GM18517 (cell line): ENCODE measurements at regions not wholly inside any gene's neighbourhood (a gene's known extent, or its start where the extent isn't known, plus 50 kb on each side); places are given as distances from the start of the nearest gene placed in this dataset.

Experiments
- ATAC-seq: cut with Tn5 transposase; IDR thresholded peaks from one replicate; pipeline ENCODE4 v1.9.1; 2021; ENCODE audit warnings: mild to moderate bottlenecking, moderate library complexity; ENCODE audit not compliant: unreplicated experiment

- no peak for ATAC-seq
These were observed 226.3 kb upstream of the LDB2 start for GRCh38 chr4:17124767-17125166.

GRCh38 chr4:17120761-17121160 is 222.3 kb upstream of the LDB2 start:
- ATAC-seq, result no peak

- no peak for ATAC-seq
These were observed 219.3 kb upstream of the LDB2 start for GRCh38 chr4:17117746-17118145.

- ATAC-seq, result no peak
These were observed 217.1 kb upstream of the LDB2 start for GRCh38 chr4:17115583-17115982.

- ATAC-seq, result no peak
These were observed 213.8 kb upstream of the LDB2 start for GRCh38 chr4:17112292-17112659.

- no peak for ATAC-seq
These were observed 210.7 kb upstream of the LDB2 start for GRCh38 chr4:17109126-17109525.

GRCh38 chr4:17103231-17103630 is 204.8 kb upstream of the LDB2 start:
- no peak for ATAC-seq

GRCh38 chr4:17098996-17099395 is 200.6 kb upstream of the LDB2 start:
- no peak for ATAC-seq

GRCh38 chr4:17098401-17098800 is 200.0 kb upstream of the LDB2 start:
- ATAC-seq, result no peak

- no peak for ATAC-seq
These were observed 198.9 kb upstream of the LDB2 start for GRCh38 chr4:17097362-17097761.

GRCh38 chr4:17096692-17097091 is 198.2 kb upstream of the LDB2 start:
- ATAC-seq, result no peak

- ATAC-seq, result no peak
These were observed 197.3 kb upstream of the LDB2 start for GRCh38 chr4:17095771-17096170.

- ATAC-seq, result no peak
These were observed 196.4 kb upstream of the LDB2 start for GRCh38 chr4:17094876-17095210.

- no peak for ATAC-seq
These were observed 195.9 kb upstream of the LDB2 start for GRCh38 chr4:17094159-17094875.

GRCh38 chr4:17093481-17093880 is 195.0 kb upstream of the LDB2 start:
- ATAC-seq, result peak; percentile 4

GRCh38 chr4:17092736-17093437 is 194.4 kb upstream of the LDB2 start:
- ATAC-seq, result peak; percentile 96

- no peak for ATAC-seq
These were observed 192.7 kb upstream of the LDB2 start for GRCh38 chr4:17091104-17091503.

GRCh38 chr4:17090063-17090462 is 191.6 kb upstream of the LDB2 start:
- no peak for ATAC-seq

- no peak for ATAC-seq
These were observed 187.0 kb upstream of the LDB2 start for GRCh38 chr4:17085416-17085815.

- ATAC-seq, result no peak
These were observed 183.7 kb upstream of the LDB2 start for GRCh38 chr4:17082186-17082585.

- ATAC-seq, result no peak
These were observed 182.7 kb upstream of the LDB2 start for GRCh38 chr4:17081179-17081578.

- no peak for ATAC-seq
These were observed 178.7 kb upstream of the LDB2 start for GRCh38 chr4:17077105-17077504.

- ATAC-seq, result no peak
These were observed 174.0 kb upstream of the LDB2 start for GRCh38 chr4:17072483-17072882.
